ENCODE measurements at regions not wholly inside any gene's neighbourhood (a gene's known extent, or its start where the extent isn't known, plus 50 kb on each side); places are given as distances from the start of the nearest gene placed in this dataset.

DNA sequence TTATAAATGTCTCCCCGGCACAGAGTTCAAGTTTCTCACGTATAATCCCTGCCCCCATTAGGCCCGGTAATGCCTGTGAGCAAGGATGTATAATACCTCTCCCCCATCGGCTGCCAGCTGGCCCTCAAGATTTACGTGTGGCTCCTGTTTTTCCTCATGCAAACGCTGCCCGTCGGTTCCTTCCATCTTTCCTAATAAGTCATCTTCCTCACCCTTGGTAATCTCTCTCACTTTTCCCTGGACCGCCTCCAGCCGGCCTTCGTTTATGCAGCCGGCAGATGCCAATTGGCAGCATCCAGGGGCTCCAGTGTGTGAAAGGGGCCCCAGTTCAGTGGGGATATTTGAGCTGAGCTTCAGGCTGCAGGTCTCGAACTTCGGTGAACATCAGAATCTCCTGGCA is 86.5 kb upstream of the NEURL1B start:
- TF ChIP-seq JUNB (IDR thresholded peaks at IDR 0.05; ENCODE audit: unreplicated experiment) (no peak), POLR2AphosphoS5 (IDR thresholded peaks at IDR 0.05; ENCODE audit: low read depth) (no peak), CREB1 (CRISPR knock-in tag; IDR thresholded peaks at IDR 0.05; ENCODE audit: low read depth) (no peak), ZNF331 (CRISPR knock-in tag; IDR thresholded peaks at IDR 0.05; ENCODE audit: low read depth) (no peak), EZH2phosphoT487 (IDR thresholded peaks at IDR 0.05; ENCODE audit: unreplicated experiment) (no peak), EZH2 (IDR thresholded peaks at IDR 0.05; ENCODE audit: low read depth, unreplicated experiment) (no peak)
- TF ChIP-seq, protein P1, sequence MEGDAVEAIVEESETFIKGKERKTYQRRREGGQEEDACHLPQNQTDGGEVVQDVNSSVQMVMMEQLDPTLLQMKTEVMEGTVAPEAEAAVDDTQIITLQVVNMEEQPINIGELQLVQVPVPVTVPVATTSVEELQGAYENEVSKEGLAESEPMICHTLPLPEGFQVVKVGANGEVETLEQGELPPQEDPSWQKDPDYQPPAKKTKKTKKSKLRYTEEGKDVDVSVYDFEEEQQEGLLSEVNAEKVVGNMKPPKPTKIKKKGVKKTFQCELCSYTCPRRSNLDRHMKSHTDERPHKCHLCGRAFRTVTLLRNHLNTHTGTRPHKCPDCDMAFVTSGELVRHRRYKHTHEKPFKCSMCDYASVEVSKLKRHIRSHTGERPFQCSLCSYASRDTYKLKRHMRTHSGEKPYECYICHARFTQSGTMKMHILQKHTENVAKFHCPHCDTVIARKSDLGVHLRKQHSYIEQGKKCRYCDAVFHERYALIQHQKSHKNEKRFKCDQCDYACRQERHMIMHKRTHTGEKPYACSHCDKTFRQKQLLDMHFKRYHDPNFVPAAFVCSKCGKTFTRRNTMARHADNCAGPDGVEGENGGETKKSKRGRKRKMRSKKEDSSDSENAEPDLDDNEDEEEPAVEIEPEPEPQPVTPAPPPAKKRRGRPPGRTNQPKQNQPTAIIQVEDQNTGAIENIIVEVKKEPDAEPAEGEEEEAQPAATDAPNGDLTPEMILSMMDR (conservative IDR thresholded peaks at IDR 0.05; ENCODE audit: low read depth in 2 of 2) = no peak
